GM20000 (cell line): ENCODE measurements at regions not wholly inside any gene's neighbourhood (a gene's known extent, or its start where the extent isn't known, plus 50 kb on each side); places are given as distances from the start of the nearest gene placed in this dataset.

ENCODE experiments used
- DNase-seq: peaks from one replicate; pipeline ENCODE4 v3.0.0; 2012; ENCODE audit warnings: low spot score
- CTCF ChIP-seq: IDR thresholded peaks from 2 replicates; pipeline ENCODE4 v1.5.1; 2012; ENCODE audit warnings: mild to moderate bottlenecking, control low read depth; ENCODE audit errors: extremely low read depth, missing control alignments

GRCh38 chr19:31908080-31908479 lies 437.3 kb upstream of the ZNF507 start:
- DNase-seq = no peak
- TF ChIP-seq CTCF = no peak

- DNase-seq = no peak
Measured at GRCh38 chr19:31908496-31909225, 436.7 kb upstream of the ZNF507 start.

GRCh38 chr19:31910224-31910623 lies 435.2 kb upstream of the ZNF507 start:
- no peak for TF ChIP-seq CTCF
- no peak for DNase-seq

More at GRCh38 chr19:31908496-31909225, 436.7 kb upstream of the ZNF507 start:
- no peak for TF ChIP-seq CTCF

- DNase-seq = no peak
- TF ChIP-seq CTCF = no peak
Measured at GRCh38 chr19:31911577-31911976, 433.8 kb upstream of the ZNF507 start.

- TF ChIP-seq CTCF = no peak
- DNase-seq = no peak
Measured at GRCh38 chr19:31913103-31913661, 432.2 kb upstream of the ZNF507 start.

- no peak for DNase-seq
- no peak for TF ChIP-seq CTCF
Measured at GRCh38 chr19:31930401-31930800, 415.0 kb upstream of the ZNF507 start.

GRCh38 chr19:31937983-31938382 lies 407.4 kb upstream of the ZNF507 start:
- no peak for TF ChIP-seq CTCF

More at GRCh38 chr19:31937983-31938382, 407.4 kb upstream of the ZNF507 start:
- DNase-seq = no peak
